Effector CD4-positive, alpha-beta T cell (primary cell): ENCODE measurements at regions not wholly inside any gene's neighbourhood (a gene's known extent, or its start where the extent isn't known, plus 50 kb on each side); places are given as distances from the start of the nearest gene placed in this dataset.
"Not testable (repeated sequence)": the region's sequence is repeated elsewhere in the genome, so short reads cannot be mapped to it uniquely, and the experiment has no call there.

Experiments
- DNase-seq: peaks from one replicate; pipeline ENCODE4 v3.0.0-alpha.2; 2020

- DNase-seq, result no peak
Observed at GRCh38 chr3:23115171-23115877, 87.8 kb upstream of the UBE2E2 start.

- DNase-seq, result no peak
Observed at GRCh38 chr3:23116081-23116837, 86.9 kb upstream of the UBE2E2 start.

- no peak for DNase-seq
Observed at GRCh38 chr3:23117856-23118255, 85.3 kb upstream of the UBE2E2 start.

- no peak for DNase-seq
Observed at GRCh38 chr3:23127196-23127595, 75.9 kb upstream of the UBE2E2 start.

GRCh38 chr3:23128655-23129054 lies 74.5 kb upstream of the UBE2E2 start:
- no peak for DNase-seq

- DNase-seq, result no peak
Observed at GRCh38 chr3:23129117-23129516, 74.0 kb upstream of the UBE2E2 start.

GRCh38 chr3:23129817-23130216 lies 73.3 kb upstream of the UBE2E2 start:
- DNase-seq, result no peak

GRCh38 chr3:23130406-23130805 lies 72.7 kb upstream of the UBE2E2 start:
- no peak for DNase-seq

GRCh38 chr3:23135026-23135785 lies 67.9 kb upstream of the UBE2E2 start:
- DNase-seq, result no peak

GRCh38 chr3:23136054-23136453 lies 67.1 kb upstream of the UBE2E2 start:
- no peak for DNase-seq

GRCh38 chr3:23144051-23144450 lies 59.1 kb upstream of the UBE2E2 start:
- not testable (repeated sequence) for DNase-seq

GRCh38 chr3:23146163-23146562 lies 57.0 kb upstream of the UBE2E2 start:
- no peak for DNase-seq

- DNase-seq, result no peak
Observed at GRCh38 chr3:23152989-23153388, 50.1 kb upstream of the UBE2E2 start.
